ENCODE measurements at regions not wholly inside any gene's neighbourhood (a gene's known extent, or its start where the extent isn't known, plus 50 kb on each side); places are given as distances from the start of the nearest gene placed in this dataset.

- TF ChIP-seq CBX2 (IDR thresholded peaks at IDR 0.05; ENCODE audit: borderline replicate concordance, low read depth), result no peak
- TF ChIP-seq, protein P1, sequence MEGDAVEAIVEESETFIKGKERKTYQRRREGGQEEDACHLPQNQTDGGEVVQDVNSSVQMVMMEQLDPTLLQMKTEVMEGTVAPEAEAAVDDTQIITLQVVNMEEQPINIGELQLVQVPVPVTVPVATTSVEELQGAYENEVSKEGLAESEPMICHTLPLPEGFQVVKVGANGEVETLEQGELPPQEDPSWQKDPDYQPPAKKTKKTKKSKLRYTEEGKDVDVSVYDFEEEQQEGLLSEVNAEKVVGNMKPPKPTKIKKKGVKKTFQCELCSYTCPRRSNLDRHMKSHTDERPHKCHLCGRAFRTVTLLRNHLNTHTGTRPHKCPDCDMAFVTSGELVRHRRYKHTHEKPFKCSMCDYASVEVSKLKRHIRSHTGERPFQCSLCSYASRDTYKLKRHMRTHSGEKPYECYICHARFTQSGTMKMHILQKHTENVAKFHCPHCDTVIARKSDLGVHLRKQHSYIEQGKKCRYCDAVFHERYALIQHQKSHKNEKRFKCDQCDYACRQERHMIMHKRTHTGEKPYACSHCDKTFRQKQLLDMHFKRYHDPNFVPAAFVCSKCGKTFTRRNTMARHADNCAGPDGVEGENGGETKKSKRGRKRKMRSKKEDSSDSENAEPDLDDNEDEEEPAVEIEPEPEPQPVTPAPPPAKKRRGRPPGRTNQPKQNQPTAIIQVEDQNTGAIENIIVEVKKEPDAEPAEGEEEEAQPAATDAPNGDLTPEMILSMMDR (IDR thresholded peaks at IDR 0.05), result no peak
Measured at GRCh38 chr3:82834098-82834497, 1072.7 kb upstream of the GBE1 start.
